Sigmoid colon (tissue), 3 donors: ENCODE measurements at regions not wholly inside any gene's neighbourhood (a gene's known extent, or its start where the extent isn't known, plus 50 kb on each side); places are given as distances from the start of the nearest gene placed in this dataset.
"Not testable (repeated sequence)": the region's sequence is repeated elsewhere in the genome, so short reads cannot be mapped to it uniquely, and the experiment has no call there.

Experiments
- CTCF ChIP-seq, 4 experiments: fragments of 450-650 bp in 3 of 4; fragments of 200-600 bp in 1 of 4; IDR thresholded peaks; one replicate each; pipeline ENCODE4 v1.5.1; 2016 to 2019; ENCODE audit warnings: antibody characterized with exemption in 4 of 4, mild to moderate bottlenecking in 3 of 4, moderate library complexity in 2 of 4
- POLR2A ChIP-seq, 2 donors: fragments of 450-650 bp; IDR thresholded peaks; one replicate each; pipeline ENCODE4 v1.6.1; 2016; ENCODE audit warnings: antibody characterized with exemption in 2 of 2, mild to moderate bottlenecking in 2 of 2, moderate library complexity in 2 of 2

- not testable (repeated sequence) for TF ChIP-seq POLR2A, CTCF (IDR thresholded peaks at IDR 0.05)
Observed at GRCh38 chr1:194859481-194860154, 1673.2 kb upstream of the B3GALT2 start.
